ENCODE measurements at regions not wholly inside any gene's neighbourhood (a gene's known extent, or its start where the extent isn't known, plus 50 kb on each side); places are given as distances from the start of the nearest gene placed in this dataset.
"Not testable (repeated sequence)": the region's sequence is repeated elsewhere in the genome, so short reads cannot be mapped to it uniquely, and the experiment has no call there.

DNA sequence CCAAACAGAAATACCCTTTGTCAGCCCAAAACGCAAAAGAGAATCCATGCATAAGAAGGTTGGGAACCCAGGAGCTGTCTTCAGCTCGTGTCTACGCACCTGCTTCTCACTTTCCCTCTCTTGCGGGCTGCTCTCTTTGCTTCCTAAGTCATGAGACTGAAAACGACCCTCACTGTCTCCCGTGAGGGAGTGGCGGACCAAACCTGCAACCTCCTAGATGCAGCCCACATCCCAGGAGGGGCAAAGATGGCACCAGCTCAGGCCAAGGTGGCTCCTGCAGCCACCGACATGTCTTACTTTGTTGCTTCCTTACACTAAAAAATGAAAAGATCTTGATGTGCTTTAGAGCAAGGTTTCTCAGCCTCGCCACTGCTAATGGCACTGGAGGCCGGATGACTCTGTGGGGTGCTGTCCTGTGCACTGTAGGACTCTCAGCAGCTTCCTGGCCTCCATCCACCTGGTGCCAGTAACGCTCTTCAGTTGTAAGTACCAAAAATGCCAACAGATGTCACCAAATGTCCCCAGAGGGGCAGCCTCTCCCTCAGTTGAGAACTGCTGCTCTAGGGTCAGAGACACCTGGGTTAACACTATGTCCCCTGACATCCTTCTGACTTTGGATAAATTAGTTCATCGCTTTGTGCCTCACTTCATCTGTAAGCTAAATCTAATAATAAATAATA lies 179.8 kb upstream of the PFKP start:
- DNase-seq = no peak

DNA sequence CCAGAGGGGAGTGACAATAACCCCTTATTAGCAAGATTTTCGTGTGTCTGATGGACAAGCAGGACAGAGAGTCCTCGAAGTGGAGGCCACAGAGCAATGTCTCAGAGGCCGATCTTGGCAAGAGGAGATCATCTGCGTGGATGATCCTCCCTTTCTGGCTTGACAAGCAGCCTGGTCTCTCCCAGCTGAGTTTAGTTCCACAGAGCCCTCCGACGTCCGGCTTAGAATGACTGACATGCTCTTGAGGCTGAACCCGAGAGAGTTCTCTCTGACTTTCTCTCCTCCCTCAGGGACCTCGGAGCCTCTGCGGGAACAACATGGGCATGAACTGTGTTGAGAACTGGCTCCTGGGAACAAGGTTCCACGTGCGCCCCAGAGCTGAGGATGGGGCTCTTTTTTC lies 180.7 kb upstream of the PFKP start:
- DNase-seq = no peak

DNA sequence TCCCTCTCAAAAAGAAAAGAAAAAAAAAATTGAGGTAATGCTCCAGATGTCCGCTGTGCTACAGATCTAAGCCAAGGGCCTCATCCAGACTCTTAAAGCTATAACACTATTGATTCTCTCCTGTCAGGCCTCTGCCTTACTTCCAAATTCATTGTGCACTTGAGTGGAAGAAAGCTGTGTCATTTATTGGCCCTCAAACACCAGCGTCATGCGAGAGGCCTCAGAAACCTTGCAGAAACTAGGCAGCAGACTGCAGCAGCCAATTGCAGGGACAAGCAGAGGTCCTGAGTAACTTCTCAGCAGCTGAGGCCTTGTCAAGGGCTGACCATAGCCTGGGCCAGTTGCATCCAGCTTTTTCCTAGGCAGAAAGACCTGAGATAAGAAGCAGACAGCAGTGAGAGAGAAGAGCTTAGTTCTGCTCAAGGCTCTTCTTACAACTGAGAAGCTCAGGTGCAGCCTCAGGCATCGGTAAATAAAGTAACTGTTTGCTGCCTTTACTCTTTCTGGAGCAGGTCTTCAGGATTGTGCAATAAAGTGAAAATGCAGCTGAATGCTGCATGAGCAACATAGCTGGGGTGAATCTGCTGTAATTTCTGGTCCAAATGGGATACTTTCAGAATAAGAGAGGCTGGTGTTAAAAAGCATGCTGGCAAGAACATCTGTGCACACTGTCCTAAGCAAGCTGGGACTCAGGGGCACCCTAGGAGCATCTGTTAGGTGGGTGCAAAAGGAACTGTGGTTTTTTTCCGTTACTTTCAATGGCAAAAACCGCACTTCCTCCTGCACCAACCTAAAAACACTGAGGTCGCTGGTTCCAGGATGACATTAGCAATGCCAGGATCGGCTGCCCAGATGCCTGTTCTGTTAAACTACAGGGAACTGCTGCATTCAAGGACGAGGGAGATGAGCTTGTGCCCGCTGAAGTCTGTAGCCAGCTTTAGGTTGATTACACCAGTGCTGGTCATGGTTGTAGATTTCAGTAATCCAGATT lies 181.8 kb upstream of the PFKP start:
- DNase-seq = no peak

DNA sequence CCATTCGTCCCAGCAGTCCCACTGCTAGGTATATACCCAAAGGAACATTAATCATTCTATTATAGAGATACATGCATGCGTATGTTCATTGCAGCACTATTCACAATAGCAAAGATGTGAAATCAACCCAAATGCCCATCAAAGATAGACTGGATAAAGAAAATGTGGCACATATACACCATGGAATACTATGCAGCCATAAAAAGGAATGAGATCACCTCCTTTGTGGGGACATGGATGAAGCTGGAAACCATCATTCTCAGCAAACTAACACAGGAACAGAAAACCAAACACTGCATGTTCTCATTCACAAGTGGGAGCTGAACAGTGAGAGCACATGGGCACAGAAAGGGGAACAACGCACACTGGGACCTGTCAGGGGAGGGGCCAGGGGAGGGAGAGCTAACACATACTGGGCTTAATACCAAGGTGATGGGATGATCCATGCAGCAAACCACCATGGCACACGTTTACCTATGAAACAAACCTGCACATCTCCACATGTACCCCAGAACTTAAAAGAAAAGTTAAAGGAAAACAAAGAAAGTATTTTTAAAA lies 183.3 kb upstream of the PFKP start:
- not testable (repeated sequence) for DNase-seq

DNA sequence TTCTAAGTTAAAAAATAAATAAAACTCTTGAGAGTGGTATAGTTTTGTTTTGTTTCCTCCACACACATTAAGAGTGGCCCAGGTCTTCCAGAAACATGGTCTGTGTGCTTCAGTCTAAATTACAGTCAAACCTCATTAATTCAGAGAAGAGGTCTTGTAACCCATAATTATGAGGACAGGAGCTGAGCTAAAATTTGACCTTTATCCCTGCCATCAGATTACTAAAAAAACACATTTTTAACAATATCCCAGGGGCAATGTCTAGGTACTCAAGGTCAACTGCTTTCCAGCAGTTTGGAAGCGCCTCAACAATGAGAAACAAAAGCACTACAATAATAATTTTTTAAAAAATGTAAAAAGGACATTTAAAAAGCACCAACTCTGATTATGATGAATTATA lies 184.1 kb upstream of the PFKP start:
- no peak for DNase-seq

DNA sequence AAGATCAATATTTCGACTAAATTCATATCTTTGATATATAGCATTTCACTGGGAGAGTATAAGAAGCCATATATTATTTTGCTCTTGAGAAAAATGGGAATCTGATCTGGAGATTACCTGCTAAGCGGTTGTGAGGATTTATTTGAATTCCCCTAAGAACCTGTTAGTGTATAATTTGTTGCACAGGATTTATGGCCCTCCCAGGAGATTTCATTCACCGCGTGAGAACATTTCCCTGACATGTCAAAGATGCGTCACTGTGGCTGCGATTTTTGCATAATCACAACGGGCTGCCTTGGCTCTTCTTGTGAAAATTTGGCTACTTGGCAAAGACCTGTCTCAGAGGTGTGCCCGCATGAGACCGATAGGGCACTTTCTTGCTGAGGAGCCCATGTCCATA lies 184.7 kb upstream of the PFKP start:
- DNase-seq = no peak

DNA sequence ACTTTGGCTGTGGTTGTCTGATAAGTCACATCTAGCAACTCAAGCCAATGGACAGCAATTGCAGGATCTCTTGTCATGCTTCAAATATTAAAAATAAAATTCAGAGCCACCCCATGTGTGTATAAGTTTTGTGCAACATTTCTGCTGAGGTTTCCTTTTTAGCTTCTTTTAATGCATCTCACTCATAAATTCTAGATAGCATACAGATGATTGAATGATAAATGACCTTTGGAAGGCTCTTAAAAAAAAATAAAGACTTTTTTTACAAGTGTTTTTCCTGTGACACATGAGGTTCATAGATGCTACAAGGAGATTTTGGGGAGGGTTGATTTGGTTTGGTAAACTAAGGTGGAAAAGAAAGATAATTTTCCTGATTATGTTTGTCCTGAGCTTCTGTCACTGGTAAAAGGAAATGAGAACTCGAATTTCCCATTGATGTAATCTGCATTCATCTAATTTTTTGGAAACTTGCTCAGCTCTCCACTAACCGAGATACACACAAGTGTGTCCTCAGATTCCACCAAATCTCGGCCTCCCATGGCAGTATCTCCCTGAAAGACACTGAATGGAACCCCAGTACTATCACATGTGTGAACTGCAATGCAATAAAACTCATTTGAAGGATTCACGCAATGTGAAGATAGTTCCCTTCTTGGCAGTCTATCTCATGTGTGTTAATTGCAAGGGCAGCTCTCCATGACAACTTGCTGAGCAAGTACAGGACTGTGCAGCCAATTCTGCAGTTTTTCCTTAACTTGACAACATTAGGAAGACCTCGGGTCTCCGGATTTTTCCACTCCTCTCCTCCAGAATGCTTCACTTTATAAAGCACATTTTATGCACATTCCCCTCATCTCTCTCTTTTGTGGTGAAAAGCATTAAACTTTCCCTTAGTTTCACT lies 185.4 kb upstream of the PFKP start:
- no peak for DNase-seq

DNA sequence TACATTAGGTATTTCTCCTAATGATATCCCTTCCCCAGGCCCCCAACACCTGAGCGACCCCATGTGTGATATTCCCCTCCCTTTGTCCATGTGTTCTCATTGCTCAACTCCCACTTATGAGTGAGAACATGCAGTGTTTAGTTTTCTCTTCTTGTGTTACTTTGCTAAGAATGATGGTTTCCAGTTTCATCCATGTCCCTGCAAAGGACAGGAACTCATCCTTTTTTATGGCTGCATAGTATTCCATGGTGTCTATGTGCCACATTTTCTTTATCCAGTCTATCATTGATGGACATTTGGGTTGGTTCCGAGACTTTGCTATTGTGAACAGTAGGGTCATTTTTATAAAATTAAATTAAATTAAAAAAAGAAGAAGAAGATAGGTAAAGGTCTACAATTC lies 187.3 kb upstream of the PFKP start:
- not testable (repeated sequence) for DNase-seq

DNA sequence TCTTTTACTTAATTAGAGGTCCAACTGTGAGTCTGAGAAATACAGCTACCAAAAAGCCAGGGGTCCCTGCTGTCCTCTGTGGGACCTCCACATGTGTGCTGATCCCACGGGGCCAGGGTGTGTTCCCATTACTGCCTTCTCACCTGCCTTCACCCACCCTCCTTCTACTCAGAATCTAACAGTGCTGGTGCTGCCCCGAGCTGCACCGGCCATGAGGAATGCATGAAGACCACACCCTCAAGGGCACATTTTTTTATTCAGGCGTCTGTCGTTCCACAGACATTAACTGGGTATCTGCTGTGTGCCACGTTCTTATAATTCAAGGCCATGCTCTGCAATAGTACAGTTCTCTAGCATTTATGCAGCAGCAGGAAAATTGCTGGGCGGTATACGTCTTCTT lies 188.5 kb upstream of the PFKP start:
- DNase-seq = no peak

DNA sequence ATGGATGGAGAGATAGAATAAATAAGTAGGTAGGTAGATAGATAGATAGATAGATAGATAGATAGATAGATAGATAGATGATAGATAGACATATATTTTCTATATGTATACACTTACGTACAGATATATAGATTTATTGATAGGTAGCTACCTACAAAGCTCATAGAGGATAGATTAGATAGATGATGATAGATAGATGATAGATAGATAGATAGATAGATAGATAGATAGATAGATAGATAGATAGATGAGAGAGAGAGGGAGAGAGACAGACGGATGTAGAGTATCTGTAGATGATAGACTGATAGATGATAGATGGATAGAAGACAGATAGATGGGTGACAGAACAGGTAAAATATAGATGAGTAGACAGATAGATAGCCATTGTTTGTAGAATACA lies 191.3 kb upstream of the PFKP start:
- DNase-seq = no peak

DNA sequence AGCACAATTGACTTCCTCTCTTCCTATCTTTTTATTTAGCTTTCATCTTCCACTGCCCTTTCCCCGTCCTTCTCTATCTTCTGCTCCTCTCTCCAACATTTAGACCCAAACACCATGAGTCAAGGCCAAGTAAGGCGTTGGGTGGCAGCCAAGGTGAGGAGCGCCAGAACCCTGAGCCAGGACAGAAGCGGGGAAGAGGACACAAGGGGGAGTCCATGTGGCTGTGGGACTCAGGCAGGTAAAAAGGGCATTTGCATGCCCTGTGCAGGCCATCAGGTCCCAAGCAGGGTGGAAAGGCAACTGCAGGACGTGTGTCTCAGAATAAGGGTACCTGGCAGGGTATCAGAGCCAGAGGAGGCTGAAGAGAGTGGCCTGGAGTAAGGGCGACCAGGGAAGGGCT lies 192.4 kb upstream of the PFKP start:
- DNase-seq = no peak

DNA sequence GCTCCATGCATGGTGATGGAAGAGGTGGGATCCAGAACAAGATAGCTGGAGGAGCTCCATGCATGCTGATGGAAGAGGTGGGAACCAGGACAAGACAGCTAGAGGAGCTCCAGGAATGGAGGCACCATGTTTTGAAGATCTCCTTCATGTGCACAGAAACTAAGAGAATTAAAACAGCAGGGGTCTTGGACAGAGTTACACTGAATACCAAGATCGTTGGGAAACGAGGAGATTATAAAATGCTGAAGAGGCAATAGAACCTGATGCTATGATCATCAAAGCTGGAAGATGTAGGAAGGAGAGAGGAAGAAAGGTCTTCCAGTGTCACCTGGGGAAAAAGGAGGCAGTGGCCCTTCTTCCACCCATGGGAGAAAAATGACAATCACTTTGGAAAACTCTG lies 193.6 kb upstream of the PFKP start:
- no peak for DNase-seq

DNA sequence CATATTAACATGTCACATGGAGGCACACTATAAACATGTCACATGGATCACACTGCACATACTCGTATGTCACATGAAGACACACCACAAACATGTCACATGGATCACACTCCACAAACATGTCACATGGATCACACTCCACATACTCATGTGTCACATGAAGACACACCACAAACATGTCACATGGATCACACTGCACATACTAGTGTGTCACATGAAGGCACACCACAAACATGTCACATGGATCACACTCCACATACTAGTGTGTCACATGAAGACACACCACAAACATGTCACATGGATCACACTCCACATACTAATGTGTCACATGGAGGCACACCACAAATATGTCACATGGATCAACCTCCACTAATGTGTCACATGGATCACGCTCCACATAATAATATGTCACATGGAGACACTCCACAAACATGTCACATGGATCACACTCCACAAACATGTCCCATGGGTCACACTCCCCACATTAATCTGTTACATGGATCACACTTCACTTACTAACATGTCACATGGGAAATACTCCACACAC lies 195.6 kb upstream of the PFKP start:
- DNase-seq = no peak

DNA sequence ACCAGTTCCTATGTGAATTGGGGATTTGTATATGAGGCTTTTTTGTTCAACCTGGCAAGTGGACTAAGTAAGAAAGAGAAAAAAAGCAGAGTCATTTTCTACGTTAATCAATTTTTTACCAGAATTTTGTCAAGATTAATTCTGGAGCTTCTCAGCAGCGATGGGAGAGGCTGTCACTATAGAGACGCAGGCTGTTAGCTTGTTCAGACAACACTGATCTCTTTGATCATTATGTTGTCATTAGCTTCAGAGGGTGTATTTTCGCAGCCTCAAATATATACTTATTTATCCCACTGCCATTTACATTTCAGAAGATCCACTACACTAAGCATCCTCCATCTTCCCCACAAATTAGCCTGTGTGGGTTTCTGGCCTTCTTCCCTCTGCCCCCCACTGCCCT lies 196.7 kb upstream of the PFKP start:
- no peak for DNase-seq

DNA sequence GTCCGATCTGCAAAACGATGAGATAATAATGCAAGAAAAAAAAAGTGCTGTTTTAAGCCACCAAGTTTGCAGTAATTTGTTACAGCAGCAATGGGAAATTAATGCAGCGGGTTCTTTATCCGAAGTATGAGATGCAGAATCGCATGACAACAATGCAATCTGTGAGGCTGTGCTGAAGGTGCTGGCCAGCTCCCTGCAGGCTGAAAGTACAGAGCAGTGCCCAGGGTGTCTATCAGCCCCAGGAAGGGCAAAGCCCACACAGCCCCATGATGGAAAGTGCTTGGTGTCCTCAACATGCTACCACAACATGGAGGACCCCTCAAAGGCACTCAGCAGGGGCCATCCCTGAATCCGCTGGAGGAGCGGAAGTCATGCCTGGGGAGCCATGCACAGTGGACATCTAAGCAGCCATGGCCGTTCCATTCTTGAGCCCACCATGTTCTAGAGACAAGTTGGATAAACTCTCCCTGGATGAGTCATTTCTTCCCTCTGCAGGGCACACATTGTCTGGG lies 199.5 kb upstream of the PFKP start:
- DNase-seq = no peak

DNA sequence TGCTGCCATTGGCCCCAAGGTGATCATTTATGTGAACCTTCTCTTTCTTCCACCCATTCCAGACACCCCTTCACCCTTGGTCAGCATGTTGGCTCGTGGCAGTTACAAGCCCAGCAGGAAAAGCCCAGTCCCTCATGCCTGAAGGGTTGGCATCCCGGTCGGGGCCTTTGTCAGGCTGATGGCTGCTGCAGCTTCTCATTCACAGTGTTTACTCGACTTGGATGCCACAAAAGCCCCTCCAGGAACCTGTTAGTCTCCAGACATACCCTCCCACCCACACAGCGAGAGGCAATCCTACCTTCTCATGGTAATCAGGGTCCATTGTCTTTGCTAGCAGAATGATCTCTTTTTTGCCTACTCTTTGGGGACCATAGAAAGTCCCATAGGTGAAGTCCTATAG lies 200.8 kb upstream of the PFKP start:
- no peak for DNase-seq

DNA sequence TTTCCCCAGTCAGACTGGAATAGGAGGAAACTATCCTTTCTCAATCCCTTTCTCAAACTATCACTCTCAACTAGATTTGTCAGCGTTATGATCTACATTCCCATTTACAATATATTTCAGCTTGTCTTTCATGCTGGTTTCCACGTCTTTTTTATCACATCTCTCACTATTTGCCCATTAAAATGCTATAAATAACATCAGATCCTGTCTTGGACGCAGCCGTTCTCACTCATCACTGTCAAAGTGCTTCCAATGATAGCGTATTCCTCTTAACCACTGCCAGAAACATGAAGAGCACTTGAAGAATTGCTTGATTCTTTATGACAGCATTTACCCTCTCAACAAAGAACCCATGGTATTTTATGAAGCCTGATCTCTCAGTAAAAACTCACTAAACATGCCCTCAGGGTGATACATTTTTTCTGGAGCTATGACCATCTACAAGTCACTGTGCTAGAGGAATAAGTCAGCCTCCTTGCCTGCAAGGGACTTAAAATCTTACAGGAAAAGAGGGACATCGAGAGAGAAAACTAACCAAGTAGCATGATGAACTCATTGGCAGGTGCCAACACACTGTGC lies 205.6 kb upstream of the PFKP start:
- DNase-seq = peak; percentile 78

DNA sequence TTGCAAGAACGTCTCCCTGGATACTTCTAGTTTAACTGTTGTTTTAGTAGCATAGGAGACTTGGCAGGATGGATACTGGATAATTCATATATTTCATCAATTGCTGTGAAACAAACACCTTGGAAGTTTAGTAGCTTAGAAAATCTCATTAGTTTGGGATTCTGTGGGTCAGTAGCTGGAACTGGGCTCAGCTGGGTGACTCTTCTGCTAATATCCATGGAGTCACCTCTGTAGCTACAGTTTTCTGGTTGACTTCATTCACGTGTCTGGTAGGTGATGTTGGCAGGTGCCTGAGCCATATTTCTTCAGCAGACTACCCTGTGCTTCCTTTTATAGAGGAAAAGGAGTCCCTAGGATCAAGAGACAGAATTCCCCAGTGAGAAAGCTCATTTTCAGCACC lies 208.9 kb upstream of the PFKP start:
- no peak for DNase-seq

DNA sequence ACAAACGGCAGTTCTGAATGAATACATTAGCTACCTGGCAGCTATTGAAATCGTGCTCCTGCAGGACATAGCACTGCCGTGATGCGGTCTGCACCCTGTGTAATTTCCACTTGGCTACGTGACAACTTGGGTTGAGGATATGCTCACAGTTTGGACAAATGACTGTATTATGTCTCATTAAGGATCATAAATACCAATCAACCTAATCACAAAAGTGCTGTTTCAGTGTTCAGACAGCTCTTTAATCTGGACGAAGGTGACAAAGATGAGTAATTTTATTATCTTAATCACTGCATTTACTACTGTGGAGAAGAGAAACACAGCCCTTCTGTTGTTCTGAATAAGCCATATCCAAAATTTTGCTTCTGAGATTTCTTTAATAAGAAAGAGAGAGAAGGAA lies 210.8 kb upstream of the PFKP start:
- DNase-seq = no peak

DNA sequence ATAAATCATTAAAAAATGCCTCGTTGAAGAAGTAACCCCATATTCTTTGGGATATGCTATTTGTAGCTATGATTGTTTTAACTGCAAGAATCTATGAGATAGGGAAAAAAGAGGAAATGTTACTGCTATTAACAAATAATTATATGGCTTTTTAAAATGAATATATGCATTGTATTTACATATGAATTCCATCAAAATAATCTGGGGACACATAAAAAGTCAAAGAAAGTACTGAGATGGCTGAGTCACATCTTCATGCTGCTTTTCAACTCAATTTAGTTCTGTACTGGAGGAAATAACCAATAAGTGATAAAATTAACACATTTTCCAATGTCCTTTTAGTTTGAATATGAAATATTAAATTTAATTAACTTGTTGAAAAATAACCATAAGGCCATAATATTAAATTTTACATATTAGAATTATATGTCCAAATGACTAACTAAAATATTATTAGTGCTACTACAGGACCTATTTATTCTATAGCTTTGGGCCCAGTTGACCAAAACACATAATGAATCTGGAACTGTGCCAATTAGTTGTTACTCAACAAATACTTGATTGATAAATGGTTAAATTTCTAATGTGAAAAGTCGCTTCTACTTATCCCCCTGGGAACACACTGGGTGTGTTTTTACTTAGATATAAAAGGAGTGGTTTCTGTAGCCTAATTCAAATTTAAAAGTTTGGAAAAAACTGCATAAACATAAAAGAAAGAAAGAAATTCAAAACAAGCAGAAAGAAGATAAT lies 214.6 kb upstream of the PFKP start:
- DNase-seq = no peak

DNA sequence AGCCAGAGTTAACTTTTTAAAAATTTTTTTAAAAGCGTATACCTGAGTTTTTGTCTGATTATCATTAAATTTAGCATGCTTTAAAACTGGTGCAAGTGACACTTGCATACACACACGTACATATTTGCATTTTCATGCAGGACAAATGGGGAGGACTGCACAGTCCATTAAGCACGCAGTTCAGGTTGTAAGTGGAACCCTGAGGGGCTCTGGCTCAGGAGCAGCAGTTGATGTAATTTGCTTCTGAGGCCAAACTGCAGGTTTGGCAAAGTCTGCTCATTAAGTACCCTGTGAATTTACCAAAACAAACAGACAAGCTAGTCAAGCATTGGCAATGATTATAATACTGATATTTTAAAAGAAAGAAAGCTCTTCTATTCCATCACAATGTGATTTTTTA lies 215.8 kb upstream of the PFKP start:
- no peak for DNase-seq

Data from NCI-H187 treated with DMSO at 0.1 percent for 48 hours (cell line).